ENCODE measurements at regions not wholly inside any gene's neighbourhood (a gene's known extent, or its start where the extent isn't known, plus 50 kb on each side); places are given as distances from the start of the nearest gene placed in this dataset.

- no peaks in the 10 kb centered on the region for H3K36me3 ChIP-seq (replicated peaks in 1 of 2; ENCODE audit: control insufficient read depth in 1 of 2, insufficient read depth in 2 of 2, low read length in 2 of 2)
- no peak overlapping the region for H3K4me2 ChIP-seq (ENCODE audit: low read depth, low read length)
- H3K27ac ChIP-seq (ENCODE audit: extremely low read length, insufficient read depth, low read length): no peak overlapping the region
- WGBS (ENCODE audit: low lambda C conversion rate): 34% methylated on average over 1 of the region's 1 CpG
- in situ Hi-C loops (cut with HindIII; ENCODE audit: extremely low pct_ligation_motif_present, low pct_unique_long_range_greater_than_20kb): no loop called here
- no peak overlapping the region for H3K4me3 ChIP-seq (replicated peaks in 1 of 3; ENCODE audit: insufficient read depth in 1 of 3, low read depth in 2 of 3, low read length in 3 of 3)
- H3K9me3 ChIP-seq (ENCODE audit: low read length): no peaks in the 10 kb centered on the region
- H3K4me1 ChIP-seq (ENCODE audit: insufficient read depth, low read length): no peaks in the 10 kb centered on the region
- DNase-seq (ENCODE audit: low spot score) (no peak), FAIRE-seq (no peak), ATAC-seq (no peak)
- no peaks in the 10 kb centered on the region for H3K79me2 ChIP-seq (ENCODE audit: insufficient read depth, low read length)
- H3K9ac ChIP-seq (ENCODE audit: insufficient read depth, low read depth, low read length): no peak overlapping the region
- intact Hi-C loops (cut with micrococcal nuclease; ENCODE audit: unreplicated experiment): loop anchor here (5.0 kb wide), 1 partner anchor 61 kb away; no protein-coding TSS in a partner anchor
- ChIA-PET POLR2A (no interaction called here), CTCF (ENCODE audit: low intra/inter-chr PET ratio, low total read pairs) (no interaction called here)
- TF ChIP-seq ZNF263 (CRISPR knock-in tag; IDR thresholded peaks at IDR 0.05) (no peak), RNF2 (conservative IDR thresholded peaks at IDR 0.05; ENCODE audit: low read depth) (no peak), ZNF432 (CRISPR knock-in tag; IDR thresholded peaks at IDR 0.05; ENCODE audit: borderline replicate concordance) (no peak)
- no peaks in the 10 kb centered on the region for H4K20me1 ChIP-seq (ENCODE audit: insufficient read depth, low read length)
- no peaks in the 10 kb centered on the region; a peak in 1 of 5 replicates for H3K27me3 ChIP-seq (ENCODE audit: control insufficient read depth in 1 of 2, insufficient read depth in 2 of 2, low read length in 2 of 2)
- BruUV-seq (replicated peaks): no TSS peak
- H2AFZ ChIP-seq (ENCODE audit: low read length): no peak overlapping the region
Measured at GRCh38 chr9:116003397-116003796, 150.2 kb upstream of the PAPPA start.

GRCh38 chr9:116005205-116005604, 148.4 kb upstream of the PAPPA start:
- no peaks in the 10 kb centered on the region for H3K9me3 ChIP-seq (ENCODE audit: low read length)
- FAIRE-seq: no peak
- no peak overlapping the region for H3K4me2 ChIP-seq (ENCODE audit: low read depth, low read length)
- no peaks in the 10 kb centered on the region for H3K36me3 ChIP-seq (replicated peaks in 1 of 2; ENCODE audit: control insufficient read depth in 1 of 2, insufficient read depth in 2 of 2, low read length in 2 of 2)
- H3K4me1 ChIP-seq (ENCODE audit: insufficient read depth, low read length): no peaks in the 10 kb centered on the region
- no peak overlapping the region for H3K4me3 ChIP-seq (replicated peaks in 1 of 3; ENCODE audit: insufficient read depth in 1 of 3, low read depth in 2 of 3, low read length in 3 of 3)
- no peaks in the 10 kb centered on the region for H3K79me2 ChIP-seq (ENCODE audit: insufficient read depth, low read length)
- POLR2A ChIA-PET: no interaction called here
- 2% methylated on average over 2 of the region's 2 CpGs for WGBS (ENCODE audit: low lambda C conversion rate)
- no peak for DNase-seq (ENCODE audit: low spot score)
- no peaks in the 10 kb centered on the region; a peak in 1 of 5 replicates for H3K27me3 ChIP-seq (ENCODE audit: control insufficient read depth in 1 of 2, insufficient read depth in 2 of 2, low read length in 2 of 2)
- H2AFZ ChIP-seq (ENCODE audit: low read length): no peak overlapping the region
- CTCF ChIA-PET (ENCODE audit: low intra/inter-chr PET ratio, low total read pairs): no interaction called here
- intact Hi-C loops (cut with micrococcal nuclease; ENCODE audit: unreplicated experiment) (no loop called here), in situ Hi-C loops (cut with HindIII; ENCODE audit: extremely low pct_ligation_motif_present, low pct_unique_long_range_greater_than_20kb) (no loop called here)
- ATAC-seq: no peak
- H4K20me1 ChIP-seq (ENCODE audit: insufficient read depth, low read length): no peaks in the 10 kb centered on the region
- BruUV-seq (replicated peaks): no TSS peak
- H3K27ac ChIP-seq (ENCODE audit: extremely low read length, insufficient read depth, low read length): no peak overlapping the region
- H3K9ac ChIP-seq (ENCODE audit: insufficient read depth, low read depth, low read length): no peak overlapping the region
- TF ChIP-seq ZNF740 (CRISPR knock-in tag; IDR thresholded peaks at IDR 0.05) (no peak), MEIS1 (CRISPR knock-in tag; IDR thresholded peaks at IDR 0.05; ENCODE audit: borderline replicate concordance) (no peak), ZNF354B (CRISPR knock-in tag; IDR thresholded peaks at IDR 0.05) (no peak), ZNF580 (CRISPR knock-in tag; IDR thresholded peaks at IDR 0.05; ENCODE audit: borderline replicate concordance, low read depth) (no peak), ZNF280D (CRISPR knock-in tag; IDR thresholded peaks at IDR 0.05) (no peak), ZNF556 (CRISPR knock-in tag; IDR thresholded peaks at IDR 0.05; ENCODE audit: borderline replicate concordance) (no peak), ZFYVE20 (CRISPR knock-in tag; IDR thresholded peaks at IDR 0.05; ENCODE audit: borderline replicate concordance, low read depth) (no peak), ZNF513 (CRISPR knock-in tag; conservative IDR thresholded peaks at IDR 0.05) (no peak), PATZ1 (CRISPR knock-in tag; IDR thresholded peaks at IDR 0.05) (no peak)
